ENCODE measurements at regions not wholly inside any gene's neighbourhood (a gene's known extent, or its start where the extent isn't known, plus 50 kb on each side); places are given as distances from the start of the nearest gene placed in this dataset.

DNA sequence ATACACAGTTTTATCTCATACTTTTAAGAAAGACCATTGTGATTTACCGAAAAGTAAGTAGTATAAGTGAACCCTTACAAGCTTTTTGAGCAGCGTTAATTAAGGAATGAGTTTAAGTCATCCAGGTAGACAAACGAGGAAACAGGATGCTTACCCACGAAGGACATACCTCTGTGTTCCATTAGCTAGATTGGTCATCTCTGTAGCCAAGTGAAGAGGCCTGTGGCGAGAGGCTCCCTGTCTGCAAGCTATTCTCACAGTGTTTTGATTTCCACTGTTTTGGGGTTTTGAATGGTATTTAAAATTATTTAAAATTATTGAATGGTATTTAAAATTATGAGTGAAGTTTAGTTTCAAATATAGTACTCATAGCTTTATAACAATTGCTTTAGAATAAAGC, 342.1 kb upstream of the RGS6 start:
- intact Hi-C loops (cut with DNase I): no loop called here
- DNase-seq (no peak), ATAC-seq (no peak)
- TF ChIP-seq, protein P1, sequence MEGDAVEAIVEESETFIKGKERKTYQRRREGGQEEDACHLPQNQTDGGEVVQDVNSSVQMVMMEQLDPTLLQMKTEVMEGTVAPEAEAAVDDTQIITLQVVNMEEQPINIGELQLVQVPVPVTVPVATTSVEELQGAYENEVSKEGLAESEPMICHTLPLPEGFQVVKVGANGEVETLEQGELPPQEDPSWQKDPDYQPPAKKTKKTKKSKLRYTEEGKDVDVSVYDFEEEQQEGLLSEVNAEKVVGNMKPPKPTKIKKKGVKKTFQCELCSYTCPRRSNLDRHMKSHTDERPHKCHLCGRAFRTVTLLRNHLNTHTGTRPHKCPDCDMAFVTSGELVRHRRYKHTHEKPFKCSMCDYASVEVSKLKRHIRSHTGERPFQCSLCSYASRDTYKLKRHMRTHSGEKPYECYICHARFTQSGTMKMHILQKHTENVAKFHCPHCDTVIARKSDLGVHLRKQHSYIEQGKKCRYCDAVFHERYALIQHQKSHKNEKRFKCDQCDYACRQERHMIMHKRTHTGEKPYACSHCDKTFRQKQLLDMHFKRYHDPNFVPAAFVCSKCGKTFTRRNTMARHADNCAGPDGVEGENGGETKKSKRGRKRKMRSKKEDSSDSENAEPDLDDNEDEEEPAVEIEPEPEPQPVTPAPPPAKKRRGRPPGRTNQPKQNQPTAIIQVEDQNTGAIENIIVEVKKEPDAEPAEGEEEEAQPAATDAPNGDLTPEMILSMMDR (IDR thresholded peaks at IDR 0.05): no peak
- no peak for TF ChIP-seq POLR2A (IDR thresholded peaks at IDR 0.05)
- Histone ChIP-seq H3K27ac (no peak overlapping the region), H3K9me3 (no peaks in the 10 kb centered on the region), H3K4me3 (no peak overlapping the region), H3K4me1 (peaks cover 8% of the 10 kb centered on the region), H3K36me3 (replicated peaks in 1 of 2; ENCODE audit: insufficient read depth in 1 of 2, low read depth in 2 of 2) (no peaks in the 10 kb centered on the region), H3K27me3 (no peaks in the 10 kb centered on the region)
- 91% methylated on average over 5 of the region's 5 CpGs for WGBS, 2 donors

DNA sequence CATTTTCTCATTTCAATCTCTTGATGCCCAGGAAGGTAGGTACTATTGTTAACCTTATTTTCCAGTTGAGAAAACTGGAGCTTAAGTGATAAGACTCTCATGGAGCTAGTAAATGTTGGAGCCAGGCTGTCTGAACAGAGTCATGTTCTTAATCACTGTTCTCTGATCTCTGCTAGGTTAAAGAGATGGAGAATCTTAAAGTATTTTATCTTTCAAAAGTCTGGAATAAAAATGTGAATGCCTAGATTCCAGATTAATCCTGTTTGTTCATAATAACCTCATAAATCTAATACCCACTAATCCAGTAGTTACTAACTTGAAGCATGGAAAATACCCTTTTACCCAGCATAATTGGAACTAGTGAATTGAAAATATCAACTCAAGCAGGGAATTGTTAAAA, 341.0 kb upstream of the RGS6 start:
- no peak for TF ChIP-seq POLR2A (IDR thresholded peaks at IDR 0.05)
- TF ChIP-seq, protein P1 (IDR thresholded peaks at IDR 0.05): no peak
- H3K36me3 ChIP-seq (replicated peaks in 1 of 2; ENCODE audit: insufficient read depth in 1 of 2, low read depth in 2 of 2): no peaks in the 10 kb centered on the region

DNA sequence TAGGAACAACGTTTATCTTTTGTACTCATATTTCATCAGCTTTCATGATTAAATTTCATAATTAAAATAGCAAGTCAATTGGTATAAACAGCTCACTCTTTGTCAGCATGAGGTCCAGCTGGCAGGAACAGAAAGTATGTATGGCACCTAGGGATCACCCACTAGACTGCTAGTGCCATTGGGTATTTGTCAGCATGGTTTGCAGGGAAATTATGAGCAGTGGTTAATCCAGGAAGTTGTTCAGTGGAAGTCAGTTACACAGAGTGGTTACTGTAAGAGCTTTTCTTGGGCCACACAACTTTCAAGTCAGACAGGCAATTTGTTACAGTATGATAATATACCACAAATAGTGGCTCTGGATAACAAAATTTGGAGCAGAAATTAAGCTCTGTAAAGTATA, 340.3 kb upstream of the RGS6 start:
- WGBS, 2 donors: 23 to 31% methylated on average over 1 of the region's 1 CpG
- Histone ChIP-seq H3K4me1 (peaks cover 8% of the 10 kb centered on the region), H3K36me3 (replicated peaks in 1 of 2; ENCODE audit: insufficient read depth in 1 of 2, low read depth in 2 of 2) (no peaks in the 10 kb centered on the region), H3K27ac (peak overlapping the region in 1 of 4 donors; percentile 21), H3K9me3 (no peaks in the 10 kb centered on the region), H3K27me3 (no peaks in the 10 kb centered on the region), H3K4me3 (no peak overlapping the region)
- intact Hi-C loops (cut with DNase I): no loop called here
- TF ChIP-seq, protein P1 (IDR thresholded peaks at IDR 0.05): no peak
- TF ChIP-seq POLR2A (IDR thresholded peaks at IDR 0.05): no peak
- ATAC-seq (no peak), DNase-seq (no peak)

More for the DNA sequence above, 341.0 kb upstream of the RGS6 start:
- no peak overlapping the region for H3K4me3 ChIP-seq
- intact Hi-C loops (cut with DNase I): no loop called here
- H3K4me1 ChIP-seq: peaks cover 8% of the 10 kb centered on the region
- DNase-seq (no peak), ATAC-seq (no peak)
- H3K27ac ChIP-seq: no peak overlapping the region
- H3K9me3 ChIP-seq: no peaks in the 10 kb centered on the region
- H3K27me3 ChIP-seq: no peaks in the 10 kb centered on the region

DNA sequence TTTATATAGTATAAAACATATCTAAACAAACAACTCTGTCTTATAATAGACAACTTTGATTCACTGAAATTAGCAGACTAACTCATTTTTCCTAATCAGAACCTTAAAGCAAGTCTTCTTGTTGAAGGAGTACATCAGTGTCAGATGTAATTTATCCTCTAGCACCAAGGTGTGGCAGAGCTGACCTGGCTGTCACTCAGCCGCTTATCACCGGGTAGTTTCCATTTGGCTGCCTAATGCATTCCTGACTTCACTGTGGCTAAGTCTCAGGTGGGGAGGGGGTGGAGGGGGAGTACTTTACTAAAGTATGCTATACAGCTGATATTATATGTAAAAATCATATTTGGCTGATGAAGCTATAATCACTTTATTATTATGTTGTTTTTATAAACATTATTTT, 339.9 kb upstream of the RGS6 start:
- no peaks in the 10 kb centered on the region for H3K9me3 ChIP-seq
- intact Hi-C loops (cut with DNase I): no loop called here
- DNase-seq: peak in 2 of 4 donors; percentile 15 to 19
- H3K27ac ChIP-seq: peak overlapping the region in 1 of 4 donors; percentile 18
- peaks cover 8% of the 10 kb centered on the region for H3K4me1 ChIP-seq
- no peaks in the 10 kb centered on the region for H3K27me3 ChIP-seq
- H3K36me3 ChIP-seq (replicated peaks in 1 of 2; ENCODE audit: insufficient read depth in 1 of 2, low read depth in 2 of 2): no peaks in the 10 kb centered on the region
- peak; percentile 38 for ATAC-seq
- TF ChIP-seq, protein P1 (IDR thresholded peaks at IDR 0.05): no peak
- no peak for TF ChIP-seq POLR2A (IDR thresholded peaks at IDR 0.05)
- H3K4me3 ChIP-seq: no peak overlapping the region
- 22 to 32% methylated on average over 2 of the region's 2 CpGs for WGBS, 2 donors

DNA sequence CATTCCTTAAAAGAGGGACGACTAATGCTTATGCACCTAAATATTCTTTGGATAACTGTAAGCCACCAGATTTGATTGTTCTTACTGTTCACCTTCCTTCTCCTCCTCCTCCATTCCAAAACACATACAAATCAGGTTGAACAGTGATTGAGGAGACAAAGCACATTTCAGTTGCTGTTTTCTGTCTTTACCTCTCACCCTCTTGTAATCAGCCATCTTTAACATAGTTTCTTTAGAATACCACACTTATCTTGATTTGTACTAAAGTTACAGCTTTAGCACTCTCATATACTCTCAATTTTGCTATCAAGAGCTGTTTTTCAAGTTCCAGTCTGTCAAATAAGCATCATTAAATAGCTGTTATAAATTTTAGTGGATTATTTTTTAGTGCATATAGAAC, 338.3 kb upstream of the RGS6 start:
- intact Hi-C loops (cut with DNase I): no loop called here
- ATAC-seq (no peak), DNase-seq (no peak)
- Histone ChIP-seq H3K27me3 (no peaks in the 10 kb centered on the region), H3K9me3 (no peaks in the 10 kb centered on the region), H3K27ac (no peak overlapping the region), H3K4me3 (no peak overlapping the region), H3K36me3 (replicated peaks in 1 of 2; ENCODE audit: insufficient read depth in 1 of 2, low read depth in 2 of 2) (no peaks in the 10 kb centered on the region), H3K4me1 (peaks cover 8% of the 10 kb centered on the region)
- TF ChIP-seq POLR2A (IDR thresholded peaks at IDR 0.05): no peak
- TF ChIP-seq, protein P1 (IDR thresholded peaks at IDR 0.05): no peak
- 94 to 96% methylated on average over 1 of the region's 1 CpG for WGBS, 2 donors

Data from body of pancreas (tissue), 4 donors.